ENCODE measurements at regions not wholly inside any gene's neighbourhood (a gene's known extent, or its start where the extent isn't known, plus 50 kb on each side); places are given as distances from the start of the nearest gene placed in this dataset.

DNA sequence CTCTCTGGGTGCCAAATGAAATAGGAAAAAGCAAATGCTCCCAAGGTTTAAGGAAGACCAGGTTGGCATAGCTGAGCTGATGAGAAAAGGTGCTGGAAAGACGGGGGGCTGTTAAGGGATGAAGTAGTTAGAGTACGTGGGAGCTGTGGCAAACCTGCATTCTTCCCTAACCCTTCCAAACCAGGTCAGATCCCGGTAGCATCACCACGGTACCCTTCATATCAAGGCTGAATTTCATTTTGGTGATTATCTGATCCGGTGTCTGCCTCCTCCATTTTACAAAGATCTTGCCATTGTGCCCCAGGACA lies 68.0 kb upstream of the PIM1 start:
- TF ChIP-seq, protein P1, sequence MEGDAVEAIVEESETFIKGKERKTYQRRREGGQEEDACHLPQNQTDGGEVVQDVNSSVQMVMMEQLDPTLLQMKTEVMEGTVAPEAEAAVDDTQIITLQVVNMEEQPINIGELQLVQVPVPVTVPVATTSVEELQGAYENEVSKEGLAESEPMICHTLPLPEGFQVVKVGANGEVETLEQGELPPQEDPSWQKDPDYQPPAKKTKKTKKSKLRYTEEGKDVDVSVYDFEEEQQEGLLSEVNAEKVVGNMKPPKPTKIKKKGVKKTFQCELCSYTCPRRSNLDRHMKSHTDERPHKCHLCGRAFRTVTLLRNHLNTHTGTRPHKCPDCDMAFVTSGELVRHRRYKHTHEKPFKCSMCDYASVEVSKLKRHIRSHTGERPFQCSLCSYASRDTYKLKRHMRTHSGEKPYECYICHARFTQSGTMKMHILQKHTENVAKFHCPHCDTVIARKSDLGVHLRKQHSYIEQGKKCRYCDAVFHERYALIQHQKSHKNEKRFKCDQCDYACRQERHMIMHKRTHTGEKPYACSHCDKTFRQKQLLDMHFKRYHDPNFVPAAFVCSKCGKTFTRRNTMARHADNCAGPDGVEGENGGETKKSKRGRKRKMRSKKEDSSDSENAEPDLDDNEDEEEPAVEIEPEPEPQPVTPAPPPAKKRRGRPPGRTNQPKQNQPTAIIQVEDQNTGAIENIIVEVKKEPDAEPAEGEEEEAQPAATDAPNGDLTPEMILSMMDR (conservative IDR thresholded peaks at IDR 0.05): no peak
- TF ChIP-seq EZH2 (IDR thresholded peaks at IDR 0.05; ENCODE audit: low read depth): no peak

Data from PC-9 (cell line).